NCI-H2107 treated with DMSO at 0.1 percent for 48 hours (cell line): ENCODE measurements at regions not wholly inside any gene's neighbourhood (a gene's known extent, or its start where the extent isn't known, plus 50 kb on each side); places are given as distances from the start of the nearest gene placed in this dataset.

Experiments used
- DNase-seq: peaks from one replicate; lab custom pipeline; 2025; ENCODE audit not compliant: unreplicated experiment; lab: John Stamatoyannopoulos, UW

DNA sequence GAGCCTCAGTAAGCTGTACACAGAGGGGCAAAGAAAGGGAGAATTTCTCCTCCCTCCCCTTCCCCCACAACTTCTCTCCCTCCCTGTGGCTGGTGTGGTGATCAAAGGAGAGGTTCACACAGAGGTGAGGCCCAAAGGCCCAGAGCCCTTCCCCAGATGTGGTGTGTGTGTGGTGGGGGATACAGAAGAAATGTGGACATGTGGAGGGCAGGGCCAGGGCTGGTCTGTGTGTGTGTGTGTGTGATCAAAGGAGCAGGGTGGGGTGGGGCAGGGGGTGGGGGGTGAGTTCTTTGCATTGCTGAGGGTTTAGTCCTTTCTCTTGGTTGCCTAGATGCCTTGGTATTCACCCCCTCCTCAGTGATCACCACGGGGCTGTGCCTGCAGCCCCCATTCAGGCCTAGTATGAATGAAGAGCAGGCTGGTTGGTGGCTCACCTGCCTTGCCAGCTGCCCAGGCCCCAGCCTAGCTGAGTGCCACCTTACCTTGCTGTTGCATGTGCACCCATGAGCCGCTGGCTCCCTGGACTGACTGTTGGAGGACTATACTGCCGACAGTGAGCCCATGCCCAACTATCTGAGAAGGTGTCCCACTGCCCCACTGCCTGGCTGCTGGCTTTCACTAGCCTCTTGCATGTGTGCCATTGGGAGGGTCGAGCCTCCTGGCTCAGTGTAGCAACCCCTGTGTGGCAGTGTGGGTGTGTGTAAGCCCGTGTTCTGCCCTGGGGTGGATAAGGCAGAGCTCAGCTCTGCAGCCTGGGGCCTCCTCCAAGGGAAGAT, 101.9 kb downstream of the EFNB1 start:
- DNase-seq: no peak

DNA sequence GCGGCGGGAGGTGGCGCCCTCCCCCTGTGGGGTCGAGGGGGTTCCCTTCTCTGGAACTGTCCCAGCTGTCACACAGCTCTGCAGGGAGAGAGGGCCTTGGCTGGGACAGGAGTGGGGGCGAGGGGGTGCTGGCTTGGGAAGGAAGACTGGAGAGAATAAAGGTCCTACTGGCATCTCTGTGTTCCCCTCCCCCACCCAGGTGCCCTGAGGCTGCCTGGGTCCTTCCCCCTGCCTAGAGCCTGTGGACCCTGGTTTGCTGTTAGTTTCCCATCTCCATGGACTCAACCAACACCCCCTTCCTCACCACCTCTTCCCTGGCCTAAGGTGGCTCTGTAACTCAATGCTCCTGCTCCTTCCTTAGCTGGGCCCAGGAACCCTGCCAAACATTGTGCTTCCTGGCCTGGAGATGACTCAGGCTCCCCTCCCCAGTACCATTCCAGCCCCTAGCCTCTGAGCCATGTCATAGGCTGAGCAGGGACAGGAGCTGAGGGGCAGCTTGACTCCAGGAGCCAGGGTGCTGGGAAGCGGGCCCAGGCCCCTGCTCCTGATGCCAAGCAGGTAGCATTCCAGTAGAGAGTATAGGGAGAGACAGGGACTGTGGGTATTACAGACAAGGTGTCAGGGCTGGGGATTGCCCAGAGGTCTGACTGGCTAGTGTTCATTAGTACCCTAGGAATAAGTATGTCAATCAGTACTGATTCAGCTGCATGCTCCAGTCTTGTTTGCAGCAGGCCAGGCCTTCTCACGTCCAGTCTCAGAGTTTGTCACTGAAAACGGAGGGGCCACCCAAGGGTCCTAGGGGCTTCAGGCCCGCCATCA, 100.7 kb downstream of the EFNB1 start:
- DNase-seq: no peak

DNA sequence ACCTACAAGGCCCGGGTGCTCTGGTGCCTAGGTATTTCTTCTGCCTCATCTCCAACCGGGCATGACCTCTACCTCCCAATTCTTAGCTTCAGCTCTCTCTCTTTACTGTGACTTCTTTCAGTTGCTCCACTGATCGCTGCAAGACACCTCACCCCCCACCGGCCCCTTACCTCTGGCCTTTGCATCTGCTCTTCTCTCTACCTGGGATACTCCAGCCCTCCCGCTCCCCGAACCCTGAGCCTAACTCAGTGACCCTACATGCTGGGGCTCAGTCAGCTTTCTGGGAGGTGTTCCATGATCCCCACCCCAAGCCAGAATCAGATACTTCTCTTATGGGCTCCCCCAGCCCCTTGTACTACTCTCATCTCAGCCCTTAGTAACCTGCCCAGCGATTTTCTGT, 99.6 kb downstream of the EFNB1 start:
- DNase-seq: no peak

DNA sequence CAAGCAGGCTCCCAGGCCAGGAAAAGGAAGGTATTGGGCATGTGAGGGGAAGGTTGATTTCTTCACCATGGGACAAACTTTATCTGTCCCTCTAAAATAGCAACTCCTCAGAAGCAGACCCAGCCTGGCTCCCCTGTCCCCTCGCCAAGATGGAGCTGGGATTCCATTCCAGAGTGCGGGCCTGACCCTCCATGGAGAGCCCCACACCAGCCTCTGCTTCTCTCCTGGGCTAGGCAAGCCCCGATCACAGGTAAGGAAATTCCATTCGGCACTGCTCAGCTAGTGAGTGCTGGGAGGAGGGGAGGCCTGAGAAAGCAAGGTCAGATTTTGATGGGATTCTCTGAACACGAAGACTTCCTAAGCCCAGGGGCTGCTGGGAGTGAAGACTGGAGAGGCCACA, 98.4 kb downstream of the EFNB1 start:
- no peak for DNase-seq

DNA sequence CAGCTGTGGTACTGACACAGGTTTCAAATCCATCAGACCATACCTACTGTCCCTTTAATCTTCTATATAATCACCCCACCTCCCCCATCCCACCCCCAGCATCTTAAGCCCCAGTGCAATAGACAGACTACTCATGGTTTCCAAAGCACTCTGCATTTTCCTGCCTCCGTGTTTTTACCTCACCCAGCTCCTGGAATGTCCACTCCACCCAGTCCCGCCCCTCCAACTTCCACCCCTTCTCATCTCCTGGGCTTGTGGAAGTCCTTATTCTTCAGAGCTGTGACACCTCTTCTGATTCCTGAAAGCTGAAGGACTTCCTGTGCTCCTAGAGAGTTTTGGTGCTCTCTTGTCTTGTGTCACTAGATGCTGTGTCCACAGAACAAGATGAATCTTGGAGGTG, 94.3 kb downstream of the EFNB1 start:
- no peak for DNase-seq

DNA sequence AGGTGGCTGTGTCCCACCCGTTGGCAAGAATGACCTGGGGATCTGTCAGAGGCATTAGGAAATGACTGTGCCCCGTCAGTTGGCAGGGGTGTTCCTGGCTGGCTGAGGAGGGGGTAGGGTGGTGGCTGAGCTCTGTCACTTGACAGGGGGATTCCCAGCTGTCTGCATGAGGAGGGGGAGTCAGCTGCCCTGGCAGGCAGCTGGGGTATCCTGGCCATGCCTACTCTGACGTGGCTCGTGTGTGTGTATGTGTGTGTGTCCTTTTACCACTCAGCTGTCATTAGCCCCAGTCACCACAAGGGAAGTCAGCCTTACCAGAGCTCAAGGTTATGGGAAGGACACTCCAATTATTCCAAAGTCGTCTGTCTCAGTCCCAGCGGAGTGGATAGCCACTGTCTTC, 93.2 kb downstream of the EFNB1 start:
- DNase-seq: no peak

DNA sequence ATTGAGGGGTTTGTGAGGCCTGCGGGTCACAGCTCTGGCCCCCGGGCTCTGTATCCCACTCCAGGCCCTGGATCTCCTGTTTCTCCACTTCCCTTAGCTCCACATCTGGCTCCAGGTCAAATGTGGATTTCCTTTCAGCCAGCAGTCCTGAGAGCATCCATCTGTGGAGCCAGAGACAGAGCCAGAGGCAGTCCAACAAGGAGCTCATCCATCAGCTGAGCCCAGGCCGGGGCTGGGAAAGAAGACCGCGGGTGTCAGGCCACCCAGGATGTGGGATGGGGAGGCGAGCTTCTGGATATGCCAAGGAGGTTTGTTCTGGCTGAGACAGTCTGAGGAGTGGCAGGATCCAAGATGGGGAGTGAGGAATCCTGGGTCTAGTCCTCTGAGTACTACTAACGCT, 91.7 kb downstream of the EFNB1 start:
- DNase-seq: no peak

DNA sequence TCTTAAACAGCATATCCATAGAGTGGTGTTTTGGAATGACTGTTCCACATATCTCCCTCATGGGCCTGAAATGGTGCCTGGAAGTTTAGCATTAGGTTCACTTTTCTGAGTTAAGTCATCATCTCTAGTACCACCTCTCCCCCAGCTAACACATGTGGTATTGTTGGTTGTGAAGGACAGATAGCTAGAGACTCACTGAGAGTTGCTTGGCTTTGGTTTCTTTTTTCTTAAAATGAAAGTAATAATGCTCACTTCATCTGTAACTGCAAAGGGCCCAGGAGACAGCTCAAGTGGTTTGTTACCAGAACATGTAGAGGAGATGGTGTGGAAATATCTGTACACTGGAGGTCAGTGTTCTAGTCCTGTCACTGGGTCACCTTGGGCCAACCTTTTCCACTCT, 90.9 kb downstream of the EFNB1 start:
- DNase-seq: no peak

DNA sequence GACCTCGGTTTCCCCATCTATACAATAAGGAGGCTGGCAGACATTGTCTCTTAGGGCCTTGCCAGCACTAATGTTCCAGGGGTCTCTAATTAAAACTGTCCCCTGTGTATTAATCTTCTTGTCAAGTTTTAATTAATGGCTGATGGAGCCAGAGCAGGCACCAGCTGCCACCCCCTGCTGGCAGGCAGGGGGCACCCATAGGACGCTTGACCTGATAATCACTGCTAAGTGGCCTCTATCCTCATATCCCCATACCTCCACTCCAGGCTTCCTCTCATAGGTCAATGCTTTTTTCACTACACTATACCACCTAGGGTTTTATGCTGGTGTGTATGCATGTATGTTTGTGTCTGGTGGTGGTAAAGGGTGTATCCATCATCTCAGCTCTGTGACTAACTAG, 89.4 kb downstream of the EFNB1 start:
- DNase-seq: no peak

DNA sequence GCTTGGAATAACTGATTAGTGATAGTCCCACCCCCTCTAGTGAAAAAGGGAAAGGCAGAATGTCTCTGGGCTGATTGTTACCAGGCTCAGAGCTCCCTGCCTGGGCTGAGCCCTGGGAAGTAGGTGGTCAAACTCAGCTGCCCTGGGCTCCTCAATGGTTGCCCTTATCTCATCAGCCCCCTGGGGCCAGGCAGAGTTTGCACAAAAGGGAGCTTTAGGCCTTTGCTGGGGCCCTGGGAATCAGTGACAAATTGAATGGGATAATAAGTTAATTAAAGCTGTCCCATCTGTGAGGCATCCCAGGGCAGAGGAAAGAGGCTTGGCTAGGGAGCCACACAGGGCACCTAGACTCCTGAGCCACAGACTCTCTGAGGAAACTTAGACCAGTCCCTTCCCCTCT, 89.0 kb downstream of the EFNB1 start:
- no peak for DNase-seq

DNA sequence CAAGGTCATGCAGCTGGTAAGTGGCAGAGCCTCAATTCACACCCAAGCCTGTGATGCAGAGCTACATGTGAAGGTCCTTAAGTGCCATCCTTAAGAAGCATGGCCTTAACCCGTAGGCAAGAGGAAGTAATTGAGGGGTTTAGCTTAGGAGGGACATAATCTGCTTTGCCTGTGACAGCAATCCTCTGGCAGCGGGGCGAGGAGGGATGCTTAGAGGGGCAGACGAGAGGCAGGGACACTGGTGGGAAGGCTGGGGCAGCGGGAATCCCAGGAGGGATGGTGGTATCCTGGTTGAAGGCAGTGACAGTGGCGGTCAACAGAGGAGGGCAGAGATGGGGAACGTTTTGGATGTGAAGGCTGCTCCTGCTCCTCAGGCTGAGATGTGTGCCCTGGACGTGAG, 88.1 kb downstream of the EFNB1 start:
- DNase-seq: no peak

DNA sequence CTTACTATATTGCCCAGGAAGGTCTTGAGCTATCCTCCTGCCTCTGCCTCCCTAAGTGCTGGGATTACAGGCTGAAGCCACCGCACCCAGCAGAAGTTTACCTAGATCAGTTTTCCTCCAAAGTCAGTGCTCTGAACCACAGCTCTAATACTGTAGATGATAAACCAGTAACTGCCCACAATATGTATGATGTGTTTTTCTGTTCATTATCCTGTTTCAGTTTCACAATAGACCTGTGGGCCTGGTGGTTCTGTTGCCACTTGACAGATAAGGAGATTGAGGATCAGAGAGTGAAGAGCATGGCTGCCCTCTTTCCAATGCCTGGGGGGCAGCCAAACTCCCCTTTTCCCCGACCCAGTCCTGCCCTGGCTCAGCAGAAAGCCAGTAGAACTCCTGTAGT, 87.0 kb downstream of the EFNB1 start:
- DNase-seq: no peak

DNA sequence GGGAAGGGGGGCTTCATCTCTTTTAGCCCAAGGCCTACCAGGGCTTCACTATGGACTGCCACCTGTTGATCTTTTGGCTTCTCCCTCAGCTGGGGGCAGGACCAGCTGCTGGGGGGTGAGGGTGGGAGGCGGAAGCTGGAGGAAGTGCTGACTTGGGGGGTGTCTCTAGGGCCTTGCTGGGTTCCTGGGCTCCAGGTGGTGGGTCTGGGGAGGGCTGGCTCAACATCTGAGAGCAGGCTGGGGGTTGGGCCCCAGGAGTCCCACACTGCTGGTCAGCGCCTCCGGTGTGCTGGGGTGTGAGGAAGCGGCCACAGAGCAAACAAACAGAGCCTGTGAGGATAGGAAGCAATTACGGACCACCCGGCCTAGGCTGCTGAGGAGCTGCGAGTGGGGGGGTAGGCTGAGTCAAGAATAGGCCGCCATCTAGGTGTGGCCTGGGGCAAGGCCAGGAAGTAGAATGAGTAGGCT, 85.7 kb downstream of the EFNB1 start:
- DNase-seq: no peak

DNA sequence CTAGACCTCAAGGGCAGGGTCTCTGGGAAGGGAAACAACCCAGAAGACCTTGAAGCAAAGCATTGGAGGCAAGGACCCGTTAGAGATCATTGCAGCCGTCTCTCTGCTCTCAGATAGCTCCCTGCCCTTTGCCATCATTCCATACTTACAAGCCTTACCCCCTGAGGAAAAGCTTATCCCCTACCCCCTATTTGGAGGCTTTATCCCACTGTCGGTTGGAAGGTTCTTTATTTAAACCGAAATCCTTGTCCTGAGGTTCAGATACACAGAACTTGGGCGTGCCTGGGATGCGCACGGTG, 84.4 kb downstream of the EFNB1 start:
- no peak for DNase-seq

DNA sequence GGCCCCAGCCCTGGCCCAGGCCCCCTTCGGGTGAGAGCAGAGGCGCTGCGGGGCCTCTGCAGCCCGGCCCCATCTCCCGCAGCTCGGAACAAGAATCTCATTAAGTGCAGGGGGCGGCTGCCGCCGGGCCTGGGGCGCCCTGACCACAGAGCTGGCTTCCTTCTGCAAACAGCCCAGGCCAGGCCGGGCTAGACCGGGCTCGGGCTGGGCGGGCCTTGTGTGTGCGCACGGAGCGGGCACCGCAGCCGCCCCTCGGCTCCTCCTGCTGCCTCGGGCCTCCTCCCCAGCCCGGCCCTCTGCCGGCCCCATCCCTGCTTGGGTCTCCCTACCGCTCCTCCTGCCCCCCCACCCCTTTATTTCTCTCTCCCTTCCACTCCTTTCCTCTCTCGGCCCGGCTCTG, 83.3 kb downstream of the EFNB1 start:
- DNase-seq: no peak

DNA sequence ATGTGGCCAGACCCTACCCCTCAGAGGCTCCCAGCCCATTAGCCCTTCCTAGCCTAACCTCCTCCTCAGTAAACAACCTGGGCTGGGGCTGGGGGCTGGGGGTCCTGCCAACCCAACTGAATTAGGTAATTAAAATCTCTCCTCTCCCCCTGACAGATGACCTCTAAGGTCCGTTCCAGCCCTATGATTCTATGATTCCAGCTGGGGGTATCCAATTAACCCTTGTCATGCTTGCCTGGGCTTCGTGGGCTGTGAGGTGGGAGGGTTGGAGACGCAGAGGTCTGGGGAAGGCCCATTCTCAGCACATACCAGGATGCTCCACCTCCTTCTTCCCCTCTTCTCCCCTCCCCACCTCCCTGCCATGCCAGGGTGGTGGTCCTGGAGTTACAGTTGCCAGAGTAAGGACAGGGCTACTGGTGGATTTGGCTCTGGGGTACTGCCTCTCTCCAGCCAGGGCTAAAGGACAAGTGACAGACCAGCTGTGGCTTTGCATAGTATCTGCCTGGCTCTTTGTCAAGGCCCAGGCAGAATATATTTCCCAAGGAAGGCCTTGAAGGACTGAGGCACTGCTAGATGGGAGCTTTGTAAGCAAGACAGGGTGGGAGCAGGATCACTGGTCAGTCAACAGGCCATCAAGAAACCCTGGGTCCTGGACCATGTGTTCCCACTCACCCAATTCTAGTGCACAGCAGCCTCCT, 82.1 kb downstream of the EFNB1 start:
- DNase-seq: no peak

DNA sequence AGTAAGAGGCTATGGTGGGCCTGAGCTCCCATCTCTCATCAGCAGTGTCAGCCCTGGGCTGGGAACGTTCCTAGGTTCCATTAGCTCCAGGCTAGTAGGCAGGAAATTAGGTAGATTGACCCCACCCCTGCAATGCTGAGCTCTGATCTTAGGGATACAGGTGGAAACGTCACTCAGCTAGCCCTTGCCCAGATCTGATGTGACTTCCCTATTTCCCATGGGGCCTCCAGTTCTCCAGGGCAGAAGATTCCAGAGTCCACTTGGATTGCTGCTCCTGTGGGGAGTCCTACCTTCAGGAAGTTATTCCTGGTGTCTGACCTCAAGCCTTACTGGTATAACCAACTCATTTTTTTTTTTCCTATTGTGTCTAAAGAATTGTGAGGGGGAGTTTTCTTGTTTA, 81.1 kb downstream of the EFNB1 start:
- DNase-seq: no peak

DNA sequence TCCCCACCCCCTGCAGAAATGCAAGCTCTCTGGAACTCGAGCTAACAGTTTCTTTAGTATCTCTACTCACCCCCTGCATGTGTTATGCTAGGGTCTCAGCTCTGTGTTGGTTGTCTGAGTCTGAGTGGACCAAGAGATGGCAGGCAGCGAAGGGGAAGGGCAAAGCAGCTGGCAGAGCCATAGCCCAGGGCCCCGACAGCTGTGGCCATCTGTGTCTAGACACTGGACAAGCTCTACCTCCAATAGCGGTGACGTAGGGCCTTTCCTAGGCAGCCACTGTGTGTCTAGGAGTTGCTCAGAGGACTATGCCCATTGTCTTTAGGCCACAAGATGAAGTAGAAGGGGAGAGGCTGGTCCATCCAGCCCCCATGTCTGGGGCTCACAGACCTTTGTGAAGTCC, 79.2 kb downstream of the EFNB1 start:
- DNase-seq: no peak

DNA sequence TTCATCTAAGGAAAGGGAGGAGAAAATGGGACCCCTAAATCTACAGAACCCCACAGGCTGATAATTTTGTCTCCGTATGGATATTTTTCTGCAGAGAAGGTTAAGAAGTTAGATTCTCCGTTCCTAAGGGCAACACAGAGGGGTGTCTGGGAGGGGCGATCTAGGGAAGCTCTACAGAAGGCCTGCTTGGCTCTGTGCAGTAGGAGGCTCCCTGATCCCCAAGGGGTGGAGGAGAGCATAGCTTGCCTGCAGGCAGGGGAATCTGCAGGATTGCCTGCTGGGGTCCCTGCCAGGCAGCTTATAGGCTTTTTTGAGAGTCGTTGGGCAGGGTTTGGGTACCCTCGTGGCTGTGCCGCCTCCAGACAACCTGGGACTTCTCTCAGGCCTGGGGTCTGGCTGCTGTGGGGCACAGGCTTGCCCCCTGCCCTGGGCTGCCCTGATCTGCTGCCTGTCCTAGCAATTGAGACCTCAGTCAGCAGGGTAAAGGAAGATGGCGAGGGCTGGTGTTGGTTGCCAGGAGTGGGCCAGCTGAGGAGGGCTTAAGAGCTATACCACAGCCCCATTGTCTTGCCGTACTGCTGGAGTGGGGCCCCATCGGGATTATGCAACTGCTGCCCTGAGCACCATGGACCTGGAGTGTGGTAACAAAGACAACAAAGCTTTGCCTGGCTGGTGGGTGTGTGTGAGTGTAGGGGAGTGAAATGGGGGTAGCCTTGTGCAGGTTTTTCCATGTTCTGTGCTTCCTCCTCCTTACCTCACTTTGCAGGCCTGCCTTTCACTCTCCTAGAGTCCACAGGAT, 74.1 kb downstream of the EFNB1 start:
- peak; percentile 9 for DNase-seq

DNA sequence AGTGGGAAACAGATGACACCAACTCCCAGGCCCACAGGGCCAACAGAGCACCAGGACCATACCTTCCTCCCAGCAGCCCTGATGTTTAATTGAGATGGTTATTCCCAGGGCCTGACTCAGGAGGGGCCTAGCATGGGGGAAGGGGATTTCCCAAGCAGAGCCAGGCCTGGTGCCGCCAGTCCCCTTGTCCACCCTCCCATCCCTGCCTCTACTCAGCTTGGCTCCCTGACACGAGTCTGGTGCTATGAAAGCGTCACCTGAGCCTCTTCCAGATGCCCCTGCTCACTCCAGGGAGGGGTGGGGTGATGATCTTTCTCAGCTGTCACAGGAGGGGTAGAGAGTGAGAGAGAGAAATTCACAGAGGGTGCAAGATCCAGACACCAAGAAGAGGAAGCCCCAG, 72.7 kb downstream of the EFNB1 start:
- no peak for DNase-seq

DNA sequence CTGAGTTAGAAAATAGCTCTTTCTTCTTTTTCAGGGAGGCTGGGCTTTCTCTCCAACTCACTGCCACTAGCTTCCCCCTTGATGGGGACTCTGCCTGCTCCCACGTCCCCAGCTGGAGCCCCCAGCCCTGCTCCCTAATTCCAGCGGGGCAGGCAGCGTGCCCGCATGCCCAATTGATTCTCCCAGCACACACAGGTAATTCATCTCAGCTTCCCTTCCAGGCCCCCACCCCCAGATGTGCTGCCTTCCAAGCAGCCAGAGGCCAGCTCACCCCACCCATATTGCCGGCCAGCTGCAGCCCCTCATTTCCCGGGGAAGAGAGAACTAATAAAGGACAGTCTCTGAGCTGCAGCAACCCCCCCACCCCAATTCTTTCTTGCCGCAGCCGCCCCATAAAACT, 69.8 kb downstream of the EFNB1 start:
- DNase-seq: no peak
